WTC11 (cell line): ENCODE measurements at regions not wholly inside any gene's neighbourhood (a gene's known extent, or its start where the extent isn't known, plus 50 kb on each side); places are given as distances from the start of the nearest gene placed in this dataset.

Experiments
- ATAC-seq: fragments of 200-7000 bp; cut with Tn5 transposase; 2 replicates; pipeline ENCODE4 v1.10.0; 2021; ENCODE audit warnings: mild to moderate bottlenecking, moderate library complexity
- CTCF ChIA-PET: fragments of 300-600 bp; sonication (Branson Sonifier 250); formaldehyde crosslinking; loops from one replicate; lab custom pipeline; 2021; ENCODE audit warnings: antibody characterized with exemption; lab: Charles Lee
- POLR2A ChIA-PET: fragments of 350-600 bp; sonication (Branson Sonifier 250); formaldehyde crosslinking; loops from one replicate; lab custom pipeline; 2021; ENCODE audit warnings: antibody characterized with exemption; lab: Charles Lee
- DNase-seq: peaks from one replicate; pipeline ENCODE4 v3.0.0; 2021; ENCODE audit warnings: low spot score
- H3K27ac Mint-ChIP-seq: 2 replicates; pipeline ENCODE4 v1.8.0; 2021; ENCODE audit warnings: mixed read lengths
- H3K27me3 Mint-ChIP-seq: 2 replicates; pipeline ENCODE4 v1.8.0; 2021; ENCODE audit warnings: low read depth, mild to moderate bottlenecking, moderate library complexity, mixed read lengths
- H3K36me3 Mint-ChIP-seq: 2 replicates; pipeline ENCODE4 v1.8.0; 2021; ENCODE audit warnings: mixed read lengths
- H3K4me1 Mint-ChIP-seq: 2 replicates; pipeline ENCODE4 v1.8.0; 2022; ENCODE audit warnings: mixed read lengths
- H3K4me3 Mint-ChIP-seq: 2 replicates; pipeline ENCODE4 v1.8.0; 2021; ENCODE audit warnings: mild to moderate bottlenecking, moderate library complexity, mixed read lengths
- H3K9me3 Mint-ChIP-seq: 2 replicates; pipeline ENCODE4 v1.8.0; 2021; ENCODE audit warnings: mixed read lengths
- ATF1 ChIP-seq: sonication (generic); formaldehyde crosslinking; IDR thresholded peaks from 2 replicates; pipeline ENCODE4 v1.8.1; 2023; ENCODE audit warnings: mild to moderate bottlenecking, moderate library complexity, missing genetic modification reagents
- CREB1 ChIP-seq: sonication (generic); formaldehyde crosslinking; IDR thresholded peaks from 2 replicates; pipeline ENCODE4 v1.8.0; 2023; ENCODE audit warnings: mild to moderate bottlenecking, missing genetic modification reagents
- EMX1 ChIP-seq: fragments of 250-450 bp; sonication (Bioruptor Pico); IDR thresholded peaks from 2 replicates; pipeline ENCODE4 v1.8.0; 2021; ENCODE audit warnings: mild to moderate bottlenecking
- FOXJ3 ChIP-seq: sonication (generic); formaldehyde crosslinking; IDR thresholded peaks from 2 replicates; pipeline ENCODE4 v1.9.0; 2021; ENCODE audit warnings: missing genetic modification reagents, mild to moderate bottlenecking, borderline replicate concordance
- FOXK1 ChIP-seq: sonication (generic); formaldehyde crosslinking; IDR thresholded peaks from 2 replicates; pipeline ENCODE4 v1.8.0; 2022; ENCODE audit warnings: mild to moderate bottlenecking, moderate library complexity, missing genetic modification reagents
- FOXP1 ChIP-seq: sonication (generic); formaldehyde crosslinking; IDR thresholded peaks from 2 replicates; pipeline ENCODE4 v1.8.0; 2022; ENCODE audit warnings: missing genetic modification reagents, mild to moderate bottlenecking, moderate library complexity, borderline replicate concordance
- GRHL2 ChIP-seq: fragments of 250-450 bp; sonication (Bioruptor Pico); IDR thresholded peaks from 2 replicates; pipeline ENCODE4 v1.8.0; 2022; ENCODE audit warnings: mild to moderate bottlenecking, moderate library complexity; ENCODE audit not compliant: insufficient replicate concordance, severe bottlenecking
- HMGA2 ChIP-seq: fragments of 250-450 bp; sonication (Bioruptor Pico); IDR thresholded peaks from 2 replicates; pipeline ENCODE4 v1.4.0; 2021; ENCODE audit warnings: mild to moderate bottlenecking, moderate library complexity
- JAZF1 ChIP-seq: fragments of 250-450 bp; sonication (Bioruptor Pico); IDR thresholded peaks from 2 replicates; pipeline ENCODE4 v1.9.0; 2021; ENCODE audit warnings: moderate library complexity, mild to moderate bottlenecking, inconsistent platforms
- JUN ChIP-seq: sonication (generic); formaldehyde crosslinking; IDR thresholded peaks from 2 replicates; pipeline ENCODE4 v1.8.0; 2023; ENCODE audit warnings: mild to moderate bottlenecking, missing genetic modification reagents
- NFATC4 ChIP-seq: fragments of 250-450 bp; sonication (Bioruptor Pico); IDR thresholded peaks from 2 replicates; pipeline ENCODE4 v1.9.0; 2021; ENCODE audit warnings: mild to moderate bottlenecking
- SMAD4 ChIP-seq: sonication (generic); formaldehyde crosslinking; IDR thresholded peaks from 2 replicates; pipeline ENCODE4 v1.8.0; 2022; ENCODE audit warnings: mild to moderate bottlenecking, missing genetic modification reagents
- TEAD4 ChIP-seq: sonication (generic); formaldehyde crosslinking; IDR thresholded peaks from 2 replicates; pipeline ENCODE4 v1.8.0; 2022; ENCODE audit warnings: mild to moderate bottlenecking, missing genetic modification reagents
- ZNF671 ChIP-seq: fragments of 250-450 bp; sonication (Bioruptor Pico); IDR thresholded peaks from 2 replicates; pipeline ENCODE4 v1.8.0; 2021; ENCODE audit warnings: mild to moderate bottlenecking
- TF ChIP-seq, protein P1 (sequence below): sonication (generic); formaldehyde crosslinking; IDR thresholded peaks from 2 replicates; pipeline ENCODE4 v1.8.1; 2022; ENCODE audit warnings: low read depth, missing genetic modification reagents, borderline replicate concordance
- TF ChIP-seq, protein P2 (sequence below): sonication (generic); formaldehyde crosslinking; IDR thresholded peaks from 2 replicates; pipeline ENCODE4 v1.8.1; 2023; ENCODE audit warnings: mild to moderate bottlenecking, missing genetic modification reagents
- TF ChIP-seq, protein P3 (sequence below): sonication (generic); formaldehyde crosslinking; IDR thresholded peaks from 2 replicates; pipeline ENCODE4 v1.8.1; 2023; ENCODE audit warnings: mild to moderate bottlenecking, missing genetic modification reagents, borderline replicate concordance
- TF ChIP-seq, protein P4 (sequence below): sonication (generic); formaldehyde crosslinking; IDR thresholded peaks from 2 replicates; pipeline ENCODE4 v1.8.1; 2023; ENCODE audit warnings: mild to moderate bottlenecking, moderate library complexity, missing genetic modification reagents
- TF ChIP-seq, protein P5 (sequence below): sonication (generic); formaldehyde crosslinking; IDR thresholded peaks from 2 replicates; pipeline ENCODE4 v1.8.1; 2023; ENCODE audit warnings: mild to moderate bottlenecking, missing genetic modification reagents, moderate library complexity

DNA sequence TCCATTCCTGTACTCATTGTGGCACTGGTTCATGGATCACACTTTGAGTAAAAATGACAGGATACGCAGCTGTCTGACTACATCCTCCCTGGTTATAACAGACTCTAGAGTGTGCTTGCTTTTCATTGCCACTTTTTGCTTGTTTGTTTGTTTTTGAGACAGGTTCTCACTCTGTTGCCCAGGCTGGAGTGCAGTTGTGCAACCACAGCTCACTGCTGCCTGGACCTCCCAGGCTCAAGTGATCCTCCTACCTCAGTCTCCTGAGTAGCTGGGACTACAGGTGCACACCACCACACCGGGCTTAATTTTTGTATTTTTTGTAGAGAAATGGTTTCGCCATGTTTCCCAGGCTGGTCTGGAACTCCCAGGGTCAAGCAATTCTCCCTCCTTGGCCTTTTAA lies 89.3 kb upstream of the ROBO2 start:
- H3K27ac Mint-ChIP-seq: no peak overlapping the region
- no peak for DNase-seq
- no peak overlapping the region for H3K4me3 Mint-ChIP-seq
- H3K4me1 Mint-ChIP-seq: no peaks in the 10 kb centered on the region
- H3K9me3 Mint-ChIP-seq: peaks cover 3% of the 10 kb centered on the region; the same call in 1 of the 2 replicates
- no peak for TF ChIP-seq FOXP1 (CRISPR knock-in tag)
- TF ChIP-seq, protein P1, sequence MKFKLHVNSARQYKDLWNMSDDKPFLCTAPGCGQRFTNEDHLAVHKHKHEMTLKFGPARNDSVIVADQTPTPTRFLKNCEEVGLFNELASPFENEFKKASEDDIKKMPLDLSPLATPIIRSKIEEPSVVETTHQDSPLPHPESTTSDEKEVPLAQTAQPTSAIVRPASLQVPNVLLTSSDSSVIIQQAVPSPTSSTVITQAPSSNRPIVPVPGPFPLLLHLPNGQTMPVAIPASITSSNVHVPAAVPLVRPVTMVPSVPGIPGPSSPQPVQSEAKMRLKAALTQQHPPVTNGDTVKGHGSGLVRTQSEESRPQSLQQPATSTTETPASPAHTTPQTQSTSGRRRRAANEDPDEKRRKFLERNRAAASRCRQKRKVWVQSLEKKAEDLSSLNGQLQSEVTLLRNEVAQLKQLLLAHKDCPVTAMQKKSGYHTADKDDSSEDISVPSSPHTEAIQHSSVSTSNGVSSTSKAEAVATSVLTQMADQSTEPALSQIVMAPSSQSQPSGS (CRISPR knock-in tag): no peak
- no peak for TF ChIP-seq CREB1
- TF ChIP-seq FOXK1 (CRISPR knock-in tag): no peak
- no peak for TF ChIP-seq NFATC4 (CRISPR knock-in tag)
- TF ChIP-seq JAZF1: no peak
- TF ChIP-seq, protein P2, sequence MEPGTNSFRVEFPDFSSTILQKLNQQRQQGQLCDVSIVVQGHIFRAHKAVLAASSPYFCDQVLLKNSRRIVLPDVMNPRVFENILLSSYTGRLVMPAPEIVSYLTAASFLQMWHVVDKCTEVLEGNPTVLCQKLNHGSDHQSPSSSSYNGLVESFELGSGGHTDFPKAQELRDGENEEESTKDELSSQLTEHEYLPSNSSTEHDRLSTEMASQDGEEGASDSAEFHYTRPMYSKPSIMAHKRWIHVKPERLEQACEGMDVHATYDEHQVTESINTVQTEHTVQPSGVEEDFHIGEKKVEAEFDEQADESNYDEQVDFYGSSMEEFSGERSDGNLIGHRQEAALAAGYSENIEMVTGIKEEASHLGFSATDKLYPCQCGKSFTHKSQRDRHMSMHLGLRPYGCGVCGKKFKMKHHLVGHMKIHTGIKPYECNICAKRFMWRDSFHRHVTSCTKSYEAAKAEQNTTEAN (CRISPR knock-in tag): no peak
- no peak for TF ChIP-seq HMGA2 (CRISPR knock-in tag)
- TF ChIP-seq, protein P3, sequence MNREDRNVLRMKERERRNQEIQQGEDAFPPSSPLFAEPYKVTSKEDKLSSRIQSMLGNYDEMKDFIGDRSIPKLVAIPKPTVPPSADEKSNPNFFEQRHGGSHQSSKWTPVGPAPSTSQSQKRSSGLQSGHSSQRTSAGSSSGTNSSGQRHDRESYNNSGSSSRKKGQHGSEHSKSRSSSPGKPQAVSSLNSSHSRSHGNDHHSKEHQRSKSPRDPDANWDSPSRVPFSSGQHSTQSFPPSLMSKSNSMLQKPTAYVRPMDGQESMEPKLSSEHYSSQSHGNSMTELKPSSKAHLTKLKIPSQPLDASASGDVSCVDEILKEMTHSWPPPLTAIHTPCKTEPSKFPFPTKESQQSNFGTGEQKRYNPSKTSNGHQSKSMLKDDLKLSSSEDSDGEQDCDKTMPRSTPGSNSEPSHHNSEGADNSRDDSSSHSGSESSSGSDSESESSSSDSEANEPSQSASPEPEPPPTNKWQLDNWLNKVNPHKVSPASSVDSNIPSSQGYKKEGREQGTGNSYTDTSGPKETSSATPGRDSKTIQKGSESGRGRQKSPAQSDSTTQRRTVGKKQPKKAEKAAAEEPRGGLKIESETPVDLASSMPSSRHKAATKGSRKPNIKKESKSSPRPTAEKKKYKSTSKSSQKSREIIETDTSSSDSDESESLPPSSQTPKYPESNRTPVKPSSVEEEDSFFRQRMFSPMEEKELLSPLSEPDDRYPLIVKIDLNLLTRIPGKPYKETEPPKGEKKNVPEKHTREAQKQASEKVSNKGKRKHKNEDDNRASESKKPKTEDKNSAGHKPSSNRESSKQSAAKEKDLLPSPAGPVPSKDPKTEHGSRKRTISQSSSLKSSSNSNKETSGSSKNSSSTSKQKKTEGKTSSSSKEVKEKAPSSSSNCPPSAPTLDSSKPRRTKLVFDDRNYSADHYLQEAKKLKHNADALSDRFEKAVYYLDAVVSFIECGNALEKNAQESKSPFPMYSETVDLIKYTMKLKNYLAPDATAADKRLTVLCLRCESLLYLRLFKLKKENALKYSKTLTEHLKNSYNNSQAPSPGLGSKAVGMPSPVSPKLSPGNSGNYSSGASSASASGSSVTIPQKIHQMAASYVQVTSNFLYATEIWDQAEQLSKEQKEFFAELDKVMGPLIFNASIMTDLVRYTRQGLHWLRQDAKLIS (CRISPR knock-in tag): no peak
- TF ChIP-seq, protein P4, sequence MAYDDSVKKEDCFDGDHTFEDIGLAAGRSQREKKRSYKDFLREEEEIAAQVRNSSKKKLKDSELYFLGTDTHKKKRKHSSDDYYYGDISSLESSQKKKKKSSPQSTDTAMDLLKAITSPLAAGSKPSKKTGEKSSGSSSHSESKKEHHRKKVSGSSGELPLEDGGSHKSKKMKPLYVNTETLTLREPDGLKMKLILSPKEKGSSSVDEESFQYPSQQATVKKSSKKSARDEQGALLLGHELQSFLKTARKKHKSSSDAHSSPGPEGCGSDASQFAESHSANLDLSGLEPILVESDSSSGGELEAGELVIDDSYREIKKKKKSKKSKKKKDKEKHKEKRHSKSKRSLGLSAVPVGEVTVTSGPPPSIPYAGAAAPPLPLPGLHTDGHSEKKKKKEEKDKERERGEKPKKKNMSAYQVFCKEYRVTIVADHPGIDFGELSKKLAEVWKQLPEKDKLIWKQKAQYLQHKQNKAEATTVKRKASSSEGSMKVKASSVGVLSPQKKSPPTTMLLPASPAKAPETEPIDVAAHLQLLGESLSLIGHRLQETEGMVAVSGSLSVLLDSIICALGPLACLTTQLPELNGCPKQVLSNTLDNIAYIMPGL (CRISPR knock-in tag): no peak
- no peak for TF ChIP-seq GRHL2 (CRISPR knock-in tag)
- TF ChIP-seq JUN: no peak
- TF ChIP-seq, protein P5, sequence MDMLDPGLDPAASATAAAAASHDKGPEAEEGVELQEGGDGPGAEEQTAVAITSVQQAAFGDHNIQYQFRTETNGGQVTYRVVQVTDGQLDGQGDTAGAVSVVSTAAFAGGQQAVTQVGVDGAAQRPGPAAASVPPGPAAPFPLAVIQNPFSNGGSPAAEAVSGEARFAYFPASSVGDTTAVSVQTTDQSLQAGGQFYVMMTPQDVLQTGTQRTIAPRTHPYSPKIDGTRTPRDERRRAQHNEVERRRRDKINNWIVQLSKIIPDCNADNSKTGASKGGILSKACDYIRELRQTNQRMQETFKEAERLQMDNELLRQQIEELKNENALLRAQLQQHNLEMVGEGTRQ: no peak
- no peak for TF ChIP-seq ZNF671 (CRISPR knock-in tag)
- no peaks in the 10 kb centered on the region for H3K27me3 Mint-ChIP-seq
- ChIA-PET POLR2A (no interaction called here), CTCF (no interaction called here)
- no peak for ATAC-seq
- H3K36me3 Mint-ChIP-seq: no peaks in the 10 kb centered on the region

DNA sequence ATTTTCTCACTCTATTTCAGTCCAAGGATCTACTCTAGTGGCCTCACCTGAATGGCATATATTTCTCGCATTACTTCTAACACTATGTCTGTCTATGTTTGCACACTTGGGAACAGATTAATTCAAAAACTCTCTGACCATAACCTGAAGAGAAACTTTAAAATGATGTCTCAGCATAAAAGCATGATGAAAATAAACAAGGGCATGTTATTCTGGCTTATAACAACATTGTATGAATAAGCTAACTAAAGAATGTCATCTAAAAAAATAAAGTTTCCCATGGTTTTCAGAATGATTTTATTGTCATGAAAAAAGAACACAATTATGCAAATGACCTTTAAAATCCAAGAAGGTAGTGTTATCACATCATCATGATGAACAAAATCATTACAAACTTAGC lies 85.5 kb upstream of the ROBO2 start:
- ChIA-PET POLR2A (no interaction called here), CTCF (no interaction called here)
- Mint-ChIP-seq H3K27me3 (no peaks in the 10 kb centered on the region), H3K4me3 (no peak overlapping the region), H3K27ac (no peak overlapping the region), H3K9me3 (no peaks in the 10 kb centered on the region), H3K4me1 (no peaks in the 10 kb centered on the region), H3K36me3 (no peaks in the 10 kb centered on the region)
- TF ChIP-seq EMX1 (CRISPR knock-in tag) (no peak), FOXK1 (CRISPR knock-in tag) (no peak), SMAD4 (CRISPR knock-in tag) (no peak), TEAD4 (CRISPR knock-in tag) (no peak), FOXJ3 (CRISPR knock-in tag) (no peak), ATF1 (CRISPR knock-in tag) (no peak)
- DNase-seq: no peak
- no peak for ATAC-seq
